Endothelial cell of umbilical vein (primary cell): ENCODE measurements at regions not wholly inside any gene's neighbourhood (a gene's known extent, or its start where the extent isn't known, plus 50 kb on each side); places are given as distances from the start of the nearest gene placed in this dataset.

Experiments
- BruUV-seq: library from RNA; stranded (reverse); fragments of 400-500 nt; replicated peaks from 2 replicates; lab custom pipeline; 2021; lab: Mats Ljungman, UMichigan
- CTCF ChIA-PET: fragments of 300-600, 350-600 bp; sonication (Branson Sonifier 250); formaldehyde crosslinking; loops from one replicate; lab custom pipeline; 2021; ENCODE audit warnings: antibody characterized with exemption, inconsistent platforms; lab: Charles Lee
- POLR2A ChIA-PET: fragments of 300-600, 350-600 bp; sonication (Branson Sonifier 250); formaldehyde crosslinking; loops from one replicate; lab custom pipeline; 2021; ENCODE audit warnings: antibody characterized with exemption, inconsistent platforms; lab: Charles Lee
- DNase-seq: peaks from one replicate; pipeline ENCODE4 v3.0.0-alpha.2; 2011; ENCODE audit warnings: low read depth, low spot score
- FAIRE-seq: peaks from 2 replicates; lab custom pipeline; 2011; peaks lifted over from hg19 to GRCh38; lab: Jason Lieb, UNC
- H2AFZ ChIP-seq: 2 replicates; pipeline ENCODE4 v1.6.0; 2012; ENCODE audit warnings: low read depth, low read length, control low read depth, inconsistent platforms
- H3K27ac ChIP-seq: 2 replicates; pipeline ENCODE4 v1.5.1; 2011; ENCODE audit warnings: low read depth, mild to moderate bottlenecking, control low read depth, low read length, moderate library complexity; ENCODE audit not compliant: insufficient read depth
- H3K27me3 ChIP-seq, 2 experiments: 2 replicates each; pipeline versions ENCODE4 v1.6.0 to v1.6.1; 2011; ENCODE audit warnings: low read length in 2 of 2, mixed read lengths in 1 of 2; ENCODE audit not compliant: control insufficient read depth in 2 of 2, insufficient read depth in 2 of 2
- H3K36me3 ChIP-seq, 2 experiments: 2 replicates in 1 of 2; 3 replicates in 1 of 2; pipeline ENCODE4 v1.5.1; 2011; ENCODE audit warnings: low read length in 2 of 2, mild to moderate bottlenecking in 1 of 2, moderate library complexity in 1 of 2; ENCODE audit not compliant: control insufficient read depth in 2 of 2, insufficient read depth in 2 of 2; ENCODE audit errors: extremely low read depth in 1 of 2
- H3K4me1 ChIP-seq: 3 replicates; pipeline ENCODE4 v1.5.1; 2011; ENCODE audit warnings: mild to moderate bottlenecking, low read length; ENCODE audit not compliant: control insufficient read depth, insufficient read depth; ENCODE audit errors: extremely low read depth
- H3K4me2 ChIP-seq: 2 replicates; pipeline ENCODE4 v1.6.1; 2011; ENCODE audit warnings: low read length, control low read depth, mixed read lengths; ENCODE audit not compliant: insufficient read depth
- H3K4me3 ChIP-seq, 3 experiments: fragments of 200-600 bp in 1 of 3; sonication (generic), shearing (Covaris generic) in 1 of 3; replicated peaks in 1 of 3; 2 replicates each; pipeline ENCODE4 v1.5.1; 2011 to 2016; ENCODE audit warnings: control low read depth in 3 of 3, low read length in 3 of 3, mild to moderate bottlenecking in 2 of 3, inconsistent platforms in 1 of 3, low read depth in 1 of 3, moderate library complexity in 1 of 3; ENCODE audit not compliant: insufficient read depth in 1 of 3
- H3K79me2 ChIP-seq: 2 replicates; pipeline ENCODE4 v1.6.0; 2012; ENCODE audit warnings: low read length, inconsistent platforms; ENCODE audit not compliant: control insufficient read depth, insufficient read depth
- H3K9ac ChIP-seq: replicated peaks from 2 replicates; pipeline ENCODE3; 2011; ENCODE audit warnings: low read length, control low read depth; ENCODE audit not compliant: insufficient read depth; ENCODE audit errors: extremely low read depth
- H3K9me1 ChIP-seq: replicated peaks from 3 replicates; pipeline ENCODE4 v1.6.0; 2011; ENCODE audit warnings: mild to moderate bottlenecking, low read length; ENCODE audit not compliant: control insufficient read depth, insufficient read depth; ENCODE audit errors: extremely low read depth
- H3K9me3 ChIP-seq: replicated peaks from 2 replicates; pipeline ENCODE4 v1.5.1; 2012; ENCODE audit warnings: low read length, inconsistent platforms; ENCODE audit not compliant: control insufficient read depth, insufficient read depth
- H4K20me1 ChIP-seq: replicated peaks from 2 replicates; pipeline ENCODE3; 2011; ENCODE audit warnings: mild to moderate bottlenecking, low read length; ENCODE audit not compliant: control insufficient read depth, insufficient read depth; ENCODE audit errors: extremely low read depth
- EZH2 ChIP-seq: IDR thresholded peaks from 2 replicates; pipeline ENCODE4 v1.6.1; 2012; ENCODE audit warnings: borderline replicate concordance, low read depth, mild to moderate bottlenecking, moderate library complexity, low read length, inconsistent platforms; ENCODE audit not compliant: severe bottlenecking
- FOS ChIP-seq: IDR thresholded peaks from 2 replicates; pipeline ENCODE4 v1.6.1; 2011; ENCODE audit warnings: mild to moderate bottlenecking, low read length, moderate library complexity, borderline replicate concordance; ENCODE audit not compliant: insufficient read depth
- JUN ChIP-seq: IDR thresholded peaks from 2 replicates; pipeline ENCODE4 v1.6.1; 2011; ENCODE audit warnings: borderline replicate concordance, low read depth; ENCODE audit not compliant: insufficient read length, insufficient read depth
- MYC ChIP-seq: IDR thresholded peaks from one replicate; pipeline ENCODE4 v1.6.1; 2011; ENCODE audit warnings: mild to moderate bottlenecking, low read depth, low read length
- POLR2A ChIP-seq: IDR thresholded peaks from 2 replicates; pipeline ENCODE4 v1.6.1; 2012; ENCODE audit warnings: low read depth, mild to moderate bottlenecking, control low read depth, low read length
- POLR2AphosphoS5 ChIP-seq: IDR thresholded peaks from 2 replicates; pipeline ENCODE4 v1.6.1; 2012; ENCODE audit warnings: low read depth, mild to moderate bottlenecking, control low read depth, low read length, moderate library complexity; ENCODE audit not compliant: insufficient read depth
- dilution Hi-C: fragments of 300-500 bp; cut with MboI; formaldehyde crosslinking; loops from one replicate; pipeline ENCODE4 v1.15.0; 2019; ENCODE audit warnings: low sequenced_read_pairs; ENCODE audit not compliant: extremely low pct_ligation_motif_present
- intact Hi-C: fragments of 100-400 bp; cut with micrococcal nuclease; formaldehyde crosslinking; loops from one replicate; pipeline ENCODE4 v1.10.0; 2022
- TF ChIP-seq, protein P1 (sequence below): IDR thresholded peaks from 2 replicates; pipeline ENCODE4 v1.6.1; 2011; ENCODE audit not compliant: insufficient read depth, insufficient read length
- TF ChIP-seq, protein P2 (sequence below), 2 donors: IDR thresholded peaks; 1 replicate in 1 of 2; 2 replicates in 1 of 2; pipeline ENCODE4 v1.5.1; 2011; ENCODE audit warnings: low read length in 2 of 2, mild to moderate bottlenecking in 2 of 2, moderate library complexity in 2 of 2, control low read depth in 1 of 2, inconsistent platforms in 1 of 2, low read depth in 1 of 2; ENCODE audit not compliant: insufficient read depth in 1 of 2; ENCODE audit errors: extremely low read depth in 1 of 2

DNA sequence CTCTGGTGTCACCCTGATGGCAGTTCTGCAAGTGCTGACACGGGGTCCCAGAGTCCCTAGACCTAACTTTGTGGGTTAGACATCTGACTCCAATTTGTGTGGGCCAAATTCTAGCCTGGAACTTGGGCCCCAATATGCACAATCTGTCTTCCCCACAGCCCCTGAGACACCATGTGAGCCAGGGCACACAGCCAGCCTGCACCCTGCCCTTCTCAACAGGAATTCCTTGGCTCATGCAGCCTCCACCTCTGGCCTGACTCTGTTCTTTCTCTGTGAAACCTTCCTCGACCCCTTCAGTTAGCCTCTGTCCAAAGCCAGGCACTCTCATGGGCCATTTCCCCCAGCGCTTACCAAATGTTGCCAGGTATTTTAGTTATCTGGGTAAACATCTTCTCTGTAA is 59.1 kb upstream of the POU2AF1 start:
- Histone ChIP-seq H2AFZ (no peak overlapping the region), H3K27me3 (peaks cover 0 to 2% of the 10 kb centered on the region in 2 experiments), H3K27ac (no peak overlapping the region), H3K9ac (no peak overlapping the region), H3K36me3 (no peaks in the 10 kb centered on the region), H3K4me1 (no peaks in the 10 kb centered on the region), H3K9me3 (no peaks in the 10 kb centered on the region), H3K4me3 (no peak overlapping the region), H3K4me2 (no peak overlapping the region), H3K79me2 (no peaks in the 10 kb centered on the region), H3K9me1 (no peaks in the 10 kb centered on the region), H4K20me1 (no peaks in the 10 kb centered on the region)
- dilution Hi-C loops = no loop called here
- ChIA-PET POLR2A (no interaction called here), CTCF (interaction anchor here (1.6 to 3.2 kb wide), 3 partner anchors 8 to 9 kb away, joined by 9 to 14 read pairs (median 13); no protein-coding TSS in a partner anchor)
- intact Hi-C loops = no loop called here
- FAIRE-seq = no peak
- TF ChIP-seq FOS = no peak
- no peak for TF ChIP-seq JUN
- no peak for TF ChIP-seq EZH2
- TF ChIP-seq, protein P1, sequence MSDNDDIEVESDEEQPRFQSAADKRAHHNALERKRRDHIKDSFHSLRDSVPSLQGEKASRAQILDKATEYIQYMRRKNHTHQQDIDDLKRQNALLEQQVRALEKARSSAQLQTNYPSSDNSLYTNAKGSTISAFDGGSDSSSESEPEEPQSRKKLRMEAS = no peak
- TF ChIP-seq, protein P2, sequence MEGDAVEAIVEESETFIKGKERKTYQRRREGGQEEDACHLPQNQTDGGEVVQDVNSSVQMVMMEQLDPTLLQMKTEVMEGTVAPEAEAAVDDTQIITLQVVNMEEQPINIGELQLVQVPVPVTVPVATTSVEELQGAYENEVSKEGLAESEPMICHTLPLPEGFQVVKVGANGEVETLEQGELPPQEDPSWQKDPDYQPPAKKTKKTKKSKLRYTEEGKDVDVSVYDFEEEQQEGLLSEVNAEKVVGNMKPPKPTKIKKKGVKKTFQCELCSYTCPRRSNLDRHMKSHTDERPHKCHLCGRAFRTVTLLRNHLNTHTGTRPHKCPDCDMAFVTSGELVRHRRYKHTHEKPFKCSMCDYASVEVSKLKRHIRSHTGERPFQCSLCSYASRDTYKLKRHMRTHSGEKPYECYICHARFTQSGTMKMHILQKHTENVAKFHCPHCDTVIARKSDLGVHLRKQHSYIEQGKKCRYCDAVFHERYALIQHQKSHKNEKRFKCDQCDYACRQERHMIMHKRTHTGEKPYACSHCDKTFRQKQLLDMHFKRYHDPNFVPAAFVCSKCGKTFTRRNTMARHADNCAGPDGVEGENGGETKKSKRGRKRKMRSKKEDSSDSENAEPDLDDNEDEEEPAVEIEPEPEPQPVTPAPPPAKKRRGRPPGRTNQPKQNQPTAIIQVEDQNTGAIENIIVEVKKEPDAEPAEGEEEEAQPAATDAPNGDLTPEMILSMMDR (IDR thresholded peaks at IDR 0.05; ENCODE audit: extremely low read depth in 1 of 2, insufficient read depth in 1 of 2, low read depth in 1 of 2, low read length in 2 of 2) = no peak
- no peak for TF ChIP-seq POLR2A
- no peak for TF ChIP-seq POLR2AphosphoS5
- no peak for TF ChIP-seq MYC
- DNase-seq = no peak
- no TSS peak for BruUV-seq
